ENCODE measurements at regions not wholly inside any gene's neighbourhood (a gene's known extent, or its start where the extent isn't known, plus 50 kb on each side); places are given as distances from the start of the nearest gene placed in this dataset.

- in situ Hi-C loops (cut with HindIII; ENCODE audit: low sequenced_read_pairs): no loop called here
Measured at GRCh38 chr9:90948156-90948555, 146.5 kb downstream of the SYK start.

- in situ Hi-C loops (cut with HindIII; ENCODE audit: low sequenced_read_pairs): no loop called here
Measured at GRCh38 chr9:90950600-90950999, 149.0 kb downstream of the SYK start.

- in situ Hi-C loops (cut with HindIII; ENCODE audit: low sequenced_read_pairs): no loop called here
Measured at GRCh38 chr9:90953200-90953599, 151.6 kb downstream of the SYK start.

GRCh38 chr9:90953805-90954204 is 152.2 kb downstream of the SYK start:
- in situ Hi-C loops (cut with HindIII; ENCODE audit: low sequenced_read_pairs): no loop called here

GRCh38 chr9:90956026-90956810 is 154.6 kb downstream of the SYK start:
- in situ Hi-C loops (cut with HindIII; ENCODE audit: low sequenced_read_pairs): no loop called here

- in situ Hi-C loops (cut with HindIII; ENCODE audit: low sequenced_read_pairs): no loop called here
Measured at GRCh38 chr9:90958328-90958727, 156.7 kb downstream of the SYK start.

GRCh38 chr9:90960941-90961340 is 159.3 kb downstream of the SYK start:
- in situ Hi-C loops (cut with HindIII; ENCODE audit: low sequenced_read_pairs): no loop called here

GRCh38 chr9:90961375-90961774 is 159.8 kb downstream of the SYK start:
- in situ Hi-C loops (cut with HindIII; ENCODE audit: low sequenced_read_pairs): no loop called here

- in situ Hi-C loops (cut with HindIII; ENCODE audit: low sequenced_read_pairs): no loop called here
Measured at GRCh38 chr9:90964101-90965020, 162.7 kb downstream of the SYK start.

GRCh38 chr9:90965226-90966030 is 163.8 kb downstream of the SYK start:
- in situ Hi-C loops (cut with HindIII; ENCODE audit: low sequenced_read_pairs): no loop called here

- in situ Hi-C loops (cut with HindIII; ENCODE audit: low sequenced_read_pairs): no loop called here
Measured at GRCh38 chr9:90966031-90966290, 164.3 kb downstream of the SYK start.

GRCh38 chr9:90966480-90967144 is 165.0 kb downstream of the SYK start:
- in situ Hi-C loops (cut with HindIII; ENCODE audit: low sequenced_read_pairs): no loop called here

- in situ Hi-C loops (cut with HindIII; ENCODE audit: low sequenced_read_pairs): no loop called here
Measured at GRCh38 chr9:90967145-90967538, 165.5 kb downstream of the SYK start.

GRCh38 chr9:90969021-90969675 is 167.5 kb downstream of the SYK start:
- in situ Hi-C loops (cut with HindIII; ENCODE audit: low sequenced_read_pairs): no loop called here

- in situ Hi-C loops (cut with HindIII; ENCODE audit: low sequenced_read_pairs): no loop called here
Measured at GRCh38 chr9:90970608-90971007, 169.0 kb downstream of the SYK start.

GRCh38 chr9:90972057-90972456 is 170.4 kb downstream of the SYK start:
- in situ Hi-C loops (cut with HindIII; ENCODE audit: low sequenced_read_pairs): no loop called here

- in situ Hi-C loops (cut with HindIII; ENCODE audit: low sequenced_read_pairs): no loop called here
Measured at GRCh38 chr9:90974016-90974415, 172.4 kb downstream of the SYK start.

- in situ Hi-C loops (cut with HindIII; ENCODE audit: low sequenced_read_pairs): no loop called here
Measured at GRCh38 chr9:90974643-90975245, 173.1 kb downstream of the SYK start.

GRCh38 chr9:90975781-90976538 is 174.3 kb downstream of the SYK start:
- in situ Hi-C loops (cut with HindIII; ENCODE audit: low sequenced_read_pairs): no loop called here

All from DLD1 (cell line).